ENCODE measurements at regions not wholly inside any gene's neighbourhood (a gene's known extent, or its start where the extent isn't known, plus 50 kb on each side); places are given as distances from the start of the nearest gene placed in this dataset.

- DNase-seq (ENCODE audit: low read depth), result no peak
These were observed 1876.0 kb upstream of the CELF4 start for GRCh38 chr18:39441648-39442047.

DNA sequence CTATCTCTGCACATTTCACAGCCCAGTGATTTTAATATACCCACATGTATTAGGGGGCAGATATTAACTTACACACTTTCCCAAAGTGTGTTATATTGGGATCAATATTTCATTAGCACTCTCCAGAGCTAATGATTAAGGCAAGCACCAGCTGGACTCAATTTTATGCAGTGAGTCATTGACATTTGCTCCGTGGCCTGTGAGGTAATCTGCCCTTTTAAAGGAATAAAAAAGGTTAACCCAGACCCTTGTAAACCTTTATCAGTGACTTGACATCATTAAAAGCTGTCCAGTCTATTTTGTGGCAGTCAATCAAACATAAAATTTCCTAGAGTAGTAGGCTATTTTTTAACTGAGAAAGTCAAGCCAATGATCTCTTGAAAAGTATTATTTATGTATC lies 1870.4 kb upstream of the CELF4 start:
- DNase-seq (ENCODE audit: low read depth), result no peak

DNA sequence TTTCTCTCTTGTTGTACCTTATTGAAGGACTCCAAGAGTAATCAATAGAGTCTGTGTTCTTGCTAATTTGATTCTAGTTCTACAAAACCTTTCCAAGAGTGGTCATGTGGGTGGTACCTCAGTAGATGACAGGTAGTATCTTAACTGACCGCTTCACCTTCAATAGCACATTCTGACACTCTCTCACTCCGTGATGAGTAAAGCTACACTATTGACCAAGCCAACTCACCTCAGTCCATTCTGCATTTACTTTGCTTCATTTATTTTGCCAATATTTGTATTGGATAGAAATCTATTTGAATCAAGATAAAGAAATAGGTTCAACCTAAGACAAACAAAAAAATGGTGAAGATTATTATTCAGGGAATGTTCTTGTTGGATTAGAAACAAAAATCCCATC lies 1869.6 kb upstream of the CELF4 start:
- DNase-seq (ENCODE audit: low read depth), result no peak

DNA sequence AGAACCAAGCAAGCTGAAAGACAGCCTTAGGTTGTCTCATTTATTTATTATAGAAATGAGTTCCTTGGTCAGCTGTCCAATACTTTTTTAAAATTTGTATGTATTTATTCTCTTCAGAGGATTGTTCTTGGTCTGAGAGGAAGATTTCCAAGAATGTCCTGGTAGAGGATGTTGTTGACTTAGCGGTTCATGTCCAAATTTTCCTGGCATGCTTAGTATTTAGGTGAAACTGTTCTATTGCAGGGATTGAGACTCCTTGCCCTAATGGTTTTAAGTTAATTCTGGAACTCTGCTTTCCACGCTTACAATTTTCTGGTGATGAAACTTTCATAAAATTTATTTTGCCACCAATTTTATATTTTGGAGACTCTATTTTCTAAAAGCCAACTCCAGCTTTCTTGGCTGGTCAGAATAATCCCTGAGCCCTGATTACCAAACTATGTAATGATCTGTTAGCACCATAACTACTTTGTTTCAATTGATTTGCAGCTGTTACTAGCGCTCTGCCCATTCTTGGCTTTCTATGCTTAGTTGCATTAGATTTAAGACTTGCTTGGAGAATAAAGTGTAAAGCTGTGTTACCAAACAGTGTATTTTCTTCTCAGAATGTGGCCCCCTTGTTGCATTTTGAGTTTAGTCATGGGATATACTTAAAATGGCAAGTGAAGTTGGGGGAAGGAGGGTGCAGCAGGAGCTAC lies 1868.8 kb upstream of the CELF4 start:
- no peak for DNase-seq (ENCODE audit: low read depth)

DNA sequence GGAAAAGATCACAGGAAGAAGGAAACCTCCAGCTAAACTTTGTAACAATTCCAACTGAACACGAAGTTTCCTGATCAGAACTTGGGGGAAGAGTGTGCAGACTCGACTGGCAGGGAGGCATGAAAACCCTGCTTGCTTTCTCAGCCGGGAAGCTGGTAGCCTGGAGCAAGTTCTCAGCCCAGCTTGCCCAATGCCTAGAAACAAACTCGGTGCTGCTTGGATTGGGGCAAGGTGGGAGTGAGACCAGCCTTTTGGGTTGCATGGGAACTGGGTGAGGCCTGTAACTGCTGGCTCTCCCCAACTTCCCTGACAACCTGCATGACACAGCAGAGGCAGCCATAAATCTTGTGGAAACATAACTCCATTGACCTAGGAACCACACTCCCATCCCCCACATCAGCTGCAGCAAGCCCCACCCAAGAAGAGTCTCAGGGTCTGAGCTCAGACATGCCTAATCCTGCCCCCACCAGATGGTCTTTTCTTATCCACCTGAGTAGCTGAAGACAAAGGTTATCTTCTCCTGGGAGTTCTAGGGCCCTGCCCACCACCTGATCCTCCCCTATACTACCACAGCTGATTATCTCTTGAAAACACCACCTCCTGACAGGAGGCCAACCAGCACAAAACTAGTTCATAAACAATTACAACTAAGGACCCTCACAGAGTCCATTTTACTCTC lies 1859.7 kb upstream of the CELF4 start:
- no peak for DNase-seq (ENCODE audit: low read depth)

- no peak for DNase-seq (ENCODE audit: low read depth)
These were observed 1858.7 kb upstream of the CELF4 start for GRCh38 chr18:39424261-39424660.

DNA sequence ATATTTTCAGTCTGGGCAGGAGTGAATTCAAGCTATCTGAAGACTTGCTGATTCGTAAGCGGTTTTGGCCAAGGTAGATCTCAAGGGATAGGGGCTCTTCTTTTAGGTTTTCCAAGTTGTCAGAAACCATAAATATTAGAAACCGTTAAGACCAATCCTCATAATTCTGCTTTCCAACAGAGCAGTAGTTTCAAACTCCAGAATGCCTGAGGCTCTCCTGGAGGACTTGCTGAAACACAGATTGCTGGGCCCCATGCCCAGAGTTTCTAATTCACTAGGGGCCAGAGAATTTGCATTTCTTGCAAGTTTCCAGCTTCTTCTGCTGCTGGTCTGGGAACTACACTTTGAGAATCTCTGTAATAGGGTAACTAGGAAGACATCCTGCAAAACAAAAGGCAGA lies 1855.7 kb upstream of the CELF4 start:
- DNase-seq (ENCODE audit: low read depth), result no peak

GRCh38 chr18:39419315-39419714 lies 1853.7 kb upstream of the CELF4 start:
- DNase-seq (ENCODE audit: low read depth), result no peak

DNA sequence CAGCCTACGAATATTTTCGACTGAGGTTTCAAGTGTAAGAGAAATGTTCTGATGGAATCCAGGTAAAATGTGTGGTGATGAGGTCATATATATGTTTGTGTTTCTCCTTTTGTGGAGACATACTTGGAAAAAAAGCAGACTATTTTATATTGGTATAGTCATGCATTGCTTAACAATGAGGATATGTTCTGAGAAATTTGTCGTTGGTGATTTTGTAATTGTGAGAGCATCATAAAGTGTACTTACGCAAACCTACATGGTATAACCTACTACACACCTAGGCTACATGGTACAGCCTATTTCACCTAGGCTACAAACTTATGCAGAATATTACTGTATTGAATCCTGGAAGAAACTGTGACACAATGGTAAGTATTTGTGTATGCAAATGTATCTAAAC lies 1849.9 kb upstream of the CELF4 start:
- DNase-seq (ENCODE audit: low read depth), result no peak

GRCh38 chr18:39414009-39414700 lies 1848.6 kb upstream of the CELF4 start:
- DNase-seq (ENCODE audit: low read depth), result no peak

- DNase-seq (ENCODE audit: low read depth), result no peak
These were observed 1841.3 kb upstream of the CELF4 start for GRCh38 chr18:39406941-39407340.

DNA sequence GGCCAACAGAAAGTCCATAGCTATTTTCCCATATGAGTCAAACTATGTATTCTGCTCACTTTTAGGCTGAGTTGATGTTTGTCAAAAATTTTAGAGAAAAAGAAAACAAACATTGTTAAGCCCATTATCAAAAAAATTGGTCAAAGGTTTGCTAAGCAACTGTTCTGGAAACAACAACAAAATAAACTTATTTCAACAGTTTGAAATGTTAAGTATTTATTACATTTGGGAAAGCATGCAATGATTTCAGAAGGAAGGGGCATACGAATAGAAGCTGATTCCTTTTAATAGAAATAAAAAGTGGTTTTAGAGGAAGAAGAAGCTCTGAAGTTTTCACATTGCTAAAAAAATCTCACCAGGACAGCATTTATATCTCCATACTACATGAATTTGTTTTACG lies 1837.5 kb upstream of the CELF4 start:
- no peak for DNase-seq (ENCODE audit: low read depth)

- no peak for DNase-seq (ENCODE audit: low read depth)
These were observed 1834.1 kb upstream of the CELF4 start for GRCh38 chr18:39399662-39400061.

- no peak for DNase-seq (ENCODE audit: low read depth)
These were observed 1830.6 kb upstream of the CELF4 start for GRCh38 chr18:39396168-39396567.

DNA sequence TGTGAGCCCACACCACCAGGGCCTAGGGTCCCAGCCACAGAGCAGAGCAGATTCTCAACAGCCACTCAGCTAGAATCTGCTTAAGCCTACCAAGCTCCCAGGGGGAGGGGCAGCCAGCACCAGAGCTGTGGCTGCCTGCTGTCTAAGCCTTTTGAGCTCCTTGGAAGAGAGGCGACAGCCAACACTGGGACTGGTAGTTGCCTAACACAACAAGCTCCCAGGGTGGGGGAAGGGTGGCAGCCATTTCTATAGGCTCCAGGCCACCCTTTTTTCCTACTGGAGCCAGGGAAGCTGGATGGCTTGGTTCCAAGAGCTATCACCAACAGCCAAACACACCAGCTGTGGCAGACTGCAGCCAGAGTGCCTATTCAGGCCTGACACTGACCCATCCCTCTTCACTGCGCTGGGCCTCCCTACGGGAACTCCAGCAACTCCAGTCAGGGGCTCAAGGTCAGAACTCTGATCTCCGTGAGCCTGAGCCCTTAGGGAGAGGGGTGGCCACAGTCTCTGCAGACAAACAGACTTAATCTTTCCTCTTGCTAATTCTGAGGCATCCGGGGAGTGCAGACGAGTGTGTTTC lies 1824.3 kb upstream of the CELF4 start:
- DNase-seq (ENCODE audit: low read depth), result no peak

DNA sequence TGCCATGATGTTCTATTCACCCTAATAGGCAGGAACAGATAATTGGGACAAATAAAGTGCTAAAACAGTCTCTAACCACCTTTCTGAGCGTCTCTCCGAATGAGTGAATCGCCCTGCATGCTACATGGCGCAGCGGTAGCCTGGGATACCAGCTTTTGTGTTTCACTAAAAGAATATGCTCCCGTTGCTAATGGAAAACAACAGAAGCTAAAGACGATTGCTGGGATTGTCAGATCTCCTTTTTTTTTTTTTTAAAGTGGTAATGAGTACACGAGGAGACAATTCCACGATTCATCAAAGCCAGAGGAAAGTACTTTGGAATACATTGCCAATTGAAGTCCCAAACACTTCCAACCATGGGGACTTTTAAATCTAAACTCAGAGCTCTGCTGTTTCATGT lies 1815.3 kb upstream of the CELF4 start:
- DNase-seq (ENCODE audit: low read depth), result no peak

GRCh38 chr18:39380186-39380725 lies 1814.7 kb upstream of the CELF4 start:
- no peak for DNase-seq (ENCODE audit: low read depth)

GRCh38 chr18:39375066-39375465 lies 1809.5 kb upstream of the CELF4 start:
- no peak for DNase-seq (ENCODE audit: low read depth)

DNA sequence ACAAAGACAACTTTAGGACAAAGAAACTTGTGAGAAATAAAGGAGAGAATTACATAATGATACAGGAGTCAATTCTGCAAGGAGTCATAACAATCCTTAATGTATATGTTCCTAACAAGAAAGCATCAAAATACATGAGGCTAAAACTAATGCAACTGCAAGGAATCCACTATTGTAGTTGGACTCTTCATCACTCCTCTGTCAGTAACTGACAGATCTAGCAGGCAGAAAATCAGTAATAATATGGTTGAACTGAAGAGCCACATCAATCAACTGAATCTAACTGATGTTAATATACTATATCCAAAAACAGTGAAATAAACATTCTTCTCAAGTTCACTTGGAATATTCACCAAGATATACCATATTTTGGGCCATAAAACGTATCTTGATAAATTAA lies 1806.4 kb upstream of the CELF4 start:
- DNase-seq (ENCODE audit: low read depth), result no peak

GRCh38 chr18:39366656-39367055 lies 1801.1 kb upstream of the CELF4 start:
- no peak for DNase-seq (ENCODE audit: low read depth)

DNA sequence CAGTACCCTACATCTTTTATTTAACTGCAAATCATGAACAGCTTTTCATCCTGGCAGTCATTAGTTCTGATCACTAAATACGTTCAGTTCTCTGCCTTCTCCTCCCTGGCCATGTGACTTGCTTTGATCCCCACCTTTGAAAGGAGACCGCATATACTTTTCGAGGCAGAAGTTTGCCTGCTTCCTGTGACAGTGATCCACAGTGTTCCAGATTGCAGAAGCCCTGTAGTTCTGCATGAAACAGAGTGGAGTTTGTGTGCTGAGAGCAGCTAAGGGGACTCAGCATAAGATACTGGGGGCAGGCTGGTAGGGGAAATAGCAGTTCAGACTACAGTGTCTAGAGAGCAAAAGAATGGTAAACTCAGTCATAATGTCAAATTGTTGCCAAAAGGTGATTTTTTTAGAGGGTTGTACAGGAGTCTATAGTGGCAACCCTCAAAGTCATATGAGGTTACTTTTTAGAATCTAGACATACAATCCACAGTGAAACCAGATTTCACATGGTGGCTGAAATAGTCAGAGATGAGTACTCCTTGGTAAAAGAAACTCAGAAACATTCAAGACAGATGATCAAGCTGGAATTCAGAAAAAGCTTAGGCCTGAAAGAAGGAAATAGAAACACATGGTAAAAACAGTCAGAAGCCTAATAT lies 1800.4 kb upstream of the CELF4 start:
- DNase-seq (ENCODE audit: low read depth), result no peak

DNA sequence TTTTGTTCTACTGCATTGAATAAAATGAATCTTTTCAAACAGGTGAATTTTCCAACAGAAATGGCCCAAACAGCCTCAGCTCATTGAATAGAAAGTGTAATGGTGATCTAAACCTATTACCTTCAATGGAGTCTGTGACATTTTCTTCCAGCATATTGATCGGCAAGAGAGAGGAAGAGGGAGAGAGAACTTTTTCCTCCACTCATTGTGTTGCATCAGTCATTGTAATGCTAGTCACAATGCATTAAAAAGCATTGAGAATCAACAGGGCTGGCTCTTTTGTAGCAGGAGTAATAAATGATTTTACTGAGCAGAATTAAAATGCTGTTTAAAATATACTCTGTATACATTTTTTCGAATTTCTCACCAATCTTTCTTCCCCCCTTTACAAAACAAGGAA lies 1794.5 kb upstream of the CELF4 start:
- DNase-seq (ENCODE audit: low read depth), result no peak

Measured in T-helper 22 cell (primary cell).